ENCODE measurements at regions not wholly inside any gene's neighbourhood (a gene's known extent, or its start where the extent isn't known, plus 50 kb on each side); places are given as distances from the start of the nearest gene placed in this dataset.

- no peak for DNase-seq
- no peaks in the 10 kb centered on the region for H3K36me3 Mint-ChIP-seq
- peaks cover 45% of the 10 kb centered on the region for H3K27me3 Mint-ChIP-seq
- no peak overlapping the region for H3K27ac Mint-ChIP-seq
- H3K9me3 Mint-ChIP-seq: peaks cover 2% of the 10 kb centered on the region
- no peak overlapping the region for H3K4me3 Mint-ChIP-seq
- CTCF ChIA-PET: no interaction called here
- no peaks in the 10 kb centered on the region for H3K4me1 Mint-ChIP-seq
Measured at GRCh38 chr10:2989292-2989947, 77.9 kb upstream of the PFKP start.

- Mint-ChIP-seq H3K4me1 (no peaks in the 10 kb centered on the region), H3K27ac (no peak overlapping the region), H3K9me3 (peaks cover 2% of the 10 kb centered on the region), H3K36me3 (no peaks in the 10 kb centered on the region), H3K27me3 (peaks cover 45% of the 10 kb centered on the region), H3K4me3 (no peak overlapping the region)
- CTCF ChIA-PET: interaction anchor here (0.7 kb wide), 1 partner anchor 1379 kb away, joined by 3 read pairs; no protein-coding TSS in a partner anchor
- DNase-seq: no peak
Measured at GRCh38 chr10:2987185-2987768, 80.1 kb upstream of the PFKP start.

GRCh38 chr10:2986391-2986801 lies 81.0 kb upstream of the PFKP start:
- no peak overlapping the region for H3K4me3 Mint-ChIP-seq
- no peak overlapping the region for H3K27ac Mint-ChIP-seq
- no peaks in the 10 kb centered on the region for H3K36me3 Mint-ChIP-seq
- no peak for DNase-seq
- peaks cover 2% of the 10 kb centered on the region for H3K9me3 Mint-ChIP-seq
- H3K27me3 Mint-ChIP-seq: peaks cover 48% of the 10 kb centered on the region
- H3K4me1 Mint-ChIP-seq: no peaks in the 10 kb centered on the region
- CTCF ChIA-PET: no interaction called here

- no peak for DNase-seq
- H3K27me3 Mint-ChIP-seq: peaks cover 53% of the 10 kb centered on the region
- no peak overlapping the region for H3K27ac Mint-ChIP-seq
- H3K9me3 Mint-ChIP-seq: peaks cover 2% of the 10 kb centered on the region
- no peaks in the 10 kb centered on the region for H3K4me1 Mint-ChIP-seq
- no peaks in the 10 kb centered on the region for H3K36me3 Mint-ChIP-seq
- CTCF ChIA-PET: interaction anchor here (0.6 kb wide), 1 partner anchor 56 kb away, joined by 3 read pairs; no protein-coding TSS in a partner anchor
- H3K4me3 Mint-ChIP-seq: no peak overlapping the region
Measured at GRCh38 chr10:2985729-2986232, 81.6 kb upstream of the PFKP start.

GRCh38 chr10:2984682-2985081 lies 82.7 kb upstream of the PFKP start:
- no peak overlapping the region for H3K4me3 Mint-ChIP-seq

GRCh38 chr10:2982146-2982545 lies 85.2 kb upstream of the PFKP start:
- peaks cover 29% of the 10 kb centered on the region for H3K27me3 Mint-ChIP-seq
- H3K4me1 Mint-ChIP-seq: no peaks in the 10 kb centered on the region
- CTCF ChIA-PET: no interaction called here

More at GRCh38 chr10:2984682-2985081, 82.7 kb upstream of the PFKP start:
- Mint-ChIP-seq H3K27ac (no peak overlapping the region), H3K9me3 (peaks cover 2% of the 10 kb centered on the region), H3K27me3 (peaks cover 50% of the 10 kb centered on the region), H3K4me1 (no peaks in the 10 kb centered on the region), H3K36me3 (no peaks in the 10 kb centered on the region)
- DNase-seq: no peak
- CTCF ChIA-PET: interaction anchor here (1.1 kb wide), 1 partner anchor 14 kb away, joined by 3 read pairs; no protein-coding TSS in a partner anchor

GRCh38 chr10:2981361-2981801 lies 86.0 kb upstream of the PFKP start:
- Mint-ChIP-seq H3K4me1 (no peaks in the 10 kb centered on the region), H3K36me3 (no peaks in the 10 kb centered on the region), H3K27ac (no peak overlapping the region), H3K4me3 (no peak overlapping the region), H3K9me3 (no peaks in the 10 kb centered on the region), H3K27me3 (peaks cover 22% of the 10 kb centered on the region)
- DNase-seq: no peak
- CTCF ChIA-PET: interaction anchor here (0.9 kb wide), 1 partner anchor 53 kb away, joined by 3 read pairs; no protein-coding TSS in a partner anchor

More at GRCh38 chr10:2982146-2982545, 85.2 kb upstream of the PFKP start:
- no peak for DNase-seq
- Mint-ChIP-seq H3K36me3 (no peaks in the 10 kb centered on the region), H3K27ac (no peak overlapping the region), H3K4me3 (no peak overlapping the region), H3K9me3 (no peaks in the 10 kb centered on the region)

GRCh38 chr10:2980791-2981360 lies 86.5 kb upstream of the PFKP start:
- Mint-ChIP-seq H3K27ac (no peak overlapping the region), H3K4me1 (no peaks in the 10 kb centered on the region)

GRCh38 chr10:2980116-2980515 lies 87.2 kb upstream of the PFKP start:
- peaks cover 16% of the 10 kb centered on the region for H3K27me3 Mint-ChIP-seq
- H3K4me3 Mint-ChIP-seq: no peak overlapping the region
- H3K27ac Mint-ChIP-seq: no peak overlapping the region
- no peaks in the 10 kb centered on the region for H3K9me3 Mint-ChIP-seq
- no peak for DNase-seq
- CTCF ChIA-PET: no interaction called here
- H3K4me1 Mint-ChIP-seq: no peaks in the 10 kb centered on the region
- no peaks in the 10 kb centered on the region for H3K36me3 Mint-ChIP-seq

More at GRCh38 chr10:2980791-2981360, 86.5 kb upstream of the PFKP start:
- Mint-ChIP-seq H3K9me3 (no peaks in the 10 kb centered on the region), H3K4me3 (no peak overlapping the region), H3K27me3 (peaks cover 20% of the 10 kb centered on the region), H3K36me3 (no peaks in the 10 kb centered on the region)
- CTCF ChIA-PET: interaction anchor here (0.9 kb wide), 1 partner anchor 53 kb away, joined by 3 read pairs; no protein-coding TSS in a partner anchor
- DNase-seq: no peak

- H3K36me3 Mint-ChIP-seq: no peaks in the 10 kb centered on the region
Measured at GRCh38 chr10:2979306-2979705, 88.0 kb upstream of the PFKP start.

GRCh38 chr10:2978574-2979273 lies 88.6 kb upstream of the PFKP start:
- Mint-ChIP-seq H3K27ac (no peak overlapping the region), H3K9me3 (no peaks in the 10 kb centered on the region), H3K36me3 (no peaks in the 10 kb centered on the region), H3K27me3 (peaks cover 16% of the 10 kb centered on the region), H3K4me1 (no peaks in the 10 kb centered on the region), H3K4me3 (no peak overlapping the region)
- CTCF ChIA-PET: no interaction called here
- no peak for DNase-seq

More at GRCh38 chr10:2979306-2979705, 88.0 kb upstream of the PFKP start:
- CTCF ChIA-PET: no interaction called here
- Mint-ChIP-seq H3K27ac (no peak overlapping the region), H3K4me3 (no peak overlapping the region), H3K27me3 (peaks cover 16% of the 10 kb centered on the region), H3K9me3 (no peaks in the 10 kb centered on the region), H3K4me1 (no peaks in the 10 kb centered on the region)
- DNase-seq: no peak

- CTCF ChIA-PET: interaction anchor here (0.7 to 1.0 kb wide), 2 partner anchors 50 to 1235 kb away, joined by 3 to 4 read pairs; no protein-coding TSS in a partner anchor
- Mint-ChIP-seq H3K27me3 (peaks cover 16% of the 10 kb centered on the region), H3K36me3 (no peaks in the 10 kb centered on the region), H3K4me3 (no peak overlapping the region), H3K4me1 (no peaks in the 10 kb centered on the region), H3K27ac (no peak overlapping the region), H3K9me3 (no peaks in the 10 kb centered on the region)
- no peak for DNase-seq
Measured at GRCh38 chr10:2978111-2978510, 89.2 kb upstream of the PFKP start.

- H3K27ac Mint-ChIP-seq: no peak overlapping the region
- peaks cover 4% of the 10 kb centered on the region for H3K27me3 Mint-ChIP-seq
- no peaks in the 10 kb centered on the region for H3K4me1 Mint-ChIP-seq
- CTCF ChIA-PET: no interaction called here
- no peaks in the 10 kb centered on the region for H3K36me3 Mint-ChIP-seq
- H3K4me3 Mint-ChIP-seq: no peak overlapping the region
- DNase-seq: no peak
- H3K9me3 Mint-ChIP-seq: no peaks in the 10 kb centered on the region
Measured at GRCh38 chr10:2974503-2975207, 92.7 kb upstream of the PFKP start.

GRCh38 chr10:2974083-2974482 lies 93.3 kb upstream of the PFKP start:
- H3K36me3 Mint-ChIP-seq: no peaks in the 10 kb centered on the region
- H3K4me1 Mint-ChIP-seq: no peaks in the 10 kb centered on the region
- no peak overlapping the region for H3K27ac Mint-ChIP-seq
- no peaks in the 10 kb centered on the region for H3K9me3 Mint-ChIP-seq
- no peak for DNase-seq
- H3K27me3 Mint-ChIP-seq: peaks cover 4% of the 10 kb centered on the region
- CTCF ChIA-PET: no interaction called here
- H3K4me3 Mint-ChIP-seq: no peak overlapping the region

Data from activated naive CD4-positive, alpha-beta T cell treated with anti-CD3 and anti-CD28 coated beads, Interleukin-2, amount 10 ng/mL, durations not matched to agents 7 days and 5 days (primary cell).